ENCODE measurements at regions not wholly inside any gene's neighbourhood (a gene's known extent, or its start where the extent isn't known, plus 50 kb on each side); places are given as distances from the start of the nearest gene placed in this dataset.

DNA sequence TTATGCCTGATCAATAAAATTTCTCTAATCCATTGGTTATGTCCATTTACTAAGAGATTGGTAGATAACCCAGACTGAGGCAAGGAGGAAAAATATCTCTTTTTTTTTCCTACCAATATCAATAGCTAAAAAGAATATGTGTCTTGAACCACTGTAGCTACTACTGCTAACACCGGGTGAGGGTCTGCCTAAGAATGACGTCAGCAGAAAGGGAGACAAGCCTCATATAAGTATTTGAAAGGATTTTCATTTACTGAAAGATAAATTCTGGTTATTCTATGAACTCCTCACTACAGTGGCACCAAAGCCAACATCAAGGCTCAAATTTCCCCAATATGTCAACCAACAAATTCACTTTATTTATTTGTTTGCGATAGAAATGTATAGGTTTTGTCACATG is 389.0 kb upstream of the ALCAM start:
- TF ChIP-seq, protein P1, sequence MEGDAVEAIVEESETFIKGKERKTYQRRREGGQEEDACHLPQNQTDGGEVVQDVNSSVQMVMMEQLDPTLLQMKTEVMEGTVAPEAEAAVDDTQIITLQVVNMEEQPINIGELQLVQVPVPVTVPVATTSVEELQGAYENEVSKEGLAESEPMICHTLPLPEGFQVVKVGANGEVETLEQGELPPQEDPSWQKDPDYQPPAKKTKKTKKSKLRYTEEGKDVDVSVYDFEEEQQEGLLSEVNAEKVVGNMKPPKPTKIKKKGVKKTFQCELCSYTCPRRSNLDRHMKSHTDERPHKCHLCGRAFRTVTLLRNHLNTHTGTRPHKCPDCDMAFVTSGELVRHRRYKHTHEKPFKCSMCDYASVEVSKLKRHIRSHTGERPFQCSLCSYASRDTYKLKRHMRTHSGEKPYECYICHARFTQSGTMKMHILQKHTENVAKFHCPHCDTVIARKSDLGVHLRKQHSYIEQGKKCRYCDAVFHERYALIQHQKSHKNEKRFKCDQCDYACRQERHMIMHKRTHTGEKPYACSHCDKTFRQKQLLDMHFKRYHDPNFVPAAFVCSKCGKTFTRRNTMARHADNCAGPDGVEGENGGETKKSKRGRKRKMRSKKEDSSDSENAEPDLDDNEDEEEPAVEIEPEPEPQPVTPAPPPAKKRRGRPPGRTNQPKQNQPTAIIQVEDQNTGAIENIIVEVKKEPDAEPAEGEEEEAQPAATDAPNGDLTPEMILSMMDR (IDR thresholded peaks at IDR 0.05; ENCODE audit: low read depth, low read length, missing control alignments) = no peak
- no peak for DNase-seq (ENCODE audit: extremely low read depth, low read depth)
- H3K4me3 ChIP-seq (replicated peaks; ENCODE audit: low read depth, low read length) = no peak overlapping the region

- TF ChIP-seq, protein P1 (IDR thresholded peaks at IDR 0.05; ENCODE audit: low read depth, low read length, missing control alignments) = no peak
- H3K4me3 ChIP-seq (replicated peaks; ENCODE audit: low read depth, low read length) = no peak overlapping the region
- DNase-seq (ENCODE audit: extremely low read depth, low read depth) = no peak
These were observed 384.6 kb upstream of the ALCAM start for GRCh38 chr3:104982130-104982529.

DNA sequence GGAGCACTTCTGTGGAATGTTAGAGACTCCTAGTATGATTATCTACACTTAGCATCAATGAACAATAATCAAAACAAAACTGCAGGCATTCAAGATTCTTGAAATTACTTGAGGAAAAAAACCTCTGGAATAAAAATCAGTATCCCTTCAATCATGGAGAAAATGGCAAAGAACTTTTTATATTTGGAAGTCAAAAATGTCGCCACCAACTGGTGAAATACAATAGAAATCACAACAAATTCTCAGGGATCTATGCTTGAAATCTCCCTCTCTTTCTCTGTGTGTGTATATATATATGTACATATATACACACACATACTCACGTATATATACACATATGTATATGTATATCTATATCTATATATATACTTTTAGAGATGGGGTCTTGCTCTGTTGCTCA is 378.9 kb upstream of the ALCAM start:
- no peak overlapping the region for H3K4me3 ChIP-seq (replicated peaks; ENCODE audit: low read depth, low read length)
- DNase-seq (ENCODE audit: extremely low read depth, low read depth) = no peak
- TF ChIP-seq, protein P1 (IDR thresholded peaks at IDR 0.05; ENCODE audit: low read depth, low read length, missing control alignments) = no peak

- TF ChIP-seq, protein P1 (IDR thresholded peaks at IDR 0.05; ENCODE audit: low read depth, low read length, missing control alignments) = no peak
- no peak overlapping the region for H3K4me3 ChIP-seq (replicated peaks; ENCODE audit: low read depth, low read length)
- no peak for DNase-seq (ENCODE audit: extremely low read depth, low read depth)
These were observed 378.2 kb upstream of the ALCAM start for GRCh38 chr3:104988496-104988895.

GRCh38 chr3:104989878-104990277 is 376.8 kb upstream of the ALCAM start:
- DNase-seq (ENCODE audit: extremely low read depth, low read depth) = no peak
- TF ChIP-seq, protein P1 (IDR thresholded peaks at IDR 0.05; ENCODE audit: low read depth, low read length, missing control alignments) = no peak

DNA sequence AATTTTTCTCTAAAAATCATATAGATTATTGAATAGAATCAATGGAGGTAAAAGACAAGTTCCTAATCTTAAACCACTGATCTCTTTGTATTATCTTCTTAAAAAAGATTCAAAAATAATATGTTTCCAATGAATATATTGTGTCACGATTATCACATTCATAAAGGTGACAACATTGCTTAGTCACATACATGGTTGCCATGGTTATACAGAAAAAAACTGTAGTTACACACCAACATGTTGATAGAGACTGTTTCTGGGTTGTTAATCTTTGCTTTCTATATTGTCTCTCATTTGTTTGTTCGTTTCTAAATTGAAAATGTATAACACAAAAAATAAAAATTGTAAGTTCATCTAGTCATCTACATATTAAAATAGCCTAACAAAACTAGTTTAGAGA is 376.0 kb upstream of the ALCAM start:
- TF ChIP-seq, protein P1 (IDR thresholded peaks at IDR 0.05; ENCODE audit: low read depth, low read length, missing control alignments) = no peak
- H3K4me3 ChIP-seq (replicated peaks; ENCODE audit: low read depth, low read length) = no peak overlapping the region
- no peak for DNase-seq (ENCODE audit: extremely low read depth, low read depth)

More at GRCh38 chr3:104989878-104990277, 376.8 kb upstream of the ALCAM start:
- H3K4me3 ChIP-seq (replicated peaks; ENCODE audit: low read depth, low read length) = no peak overlapping the region

- TF ChIP-seq, protein P1 (IDR thresholded peaks at IDR 0.05; ENCODE audit: low read depth, low read length, missing control alignments) = no peak
- DNase-seq (ENCODE audit: extremely low read depth, low read depth) = peak; percentile 9
- H3K4me3 ChIP-seq (replicated peaks; ENCODE audit: low read depth, low read length) = no peak overlapping the region
These were observed 374.0 kb upstream of the ALCAM start for GRCh38 chr3:104992676-104993075.

Data from HFF-Myc (cell line).